Kidney (tissue), 13 donors: ENCODE measurements at regions not wholly inside any gene's neighbourhood (a gene's known extent, or its start where the extent isn't known, plus 50 kb on each side); places are given as distances from the start of the nearest gene placed in this dataset.

Source experiments
- DNase-seq, 5 donors: peaks; one replicate each; pipeline ENCODE4 v3.0.0-alpha.2; 2013 to 2020
- FAIRE-seq: peaks from 2 replicates; lab custom pipeline; 2012; peaks lifted over from hg19 to GRCh38; lab: Jason Lieb, UNC
- H3K27ac ChIP-seq, 2 donors: one replicate each; pipeline ENCODE4 v1.7.0; 2013; ENCODE audit warnings: low read depth in 2 of 2, low read length in 2 of 2, inconsistent platforms in 1 of 2
- H3K27me3 ChIP-seq: one replicate; pipeline ENCODE4 v1.7.1; 2013; ENCODE audit warnings: low read length, inconsistent platforms; ENCODE audit not compliant: control insufficient read depth, insufficient read depth
- H3K36me3 ChIP-seq, 3 donors: one replicate each; pipeline versions ENCODE4 v1.7.0 to v1.7.1; 2013; ENCODE audit warnings: low read length in 3 of 3, control low read depth in 1 of 3, inconsistent platforms in 1 of 3; ENCODE audit not compliant: insufficient read depth in 3 of 3, control insufficient read depth in 2 of 3
- H3K4me1 ChIP-seq, 3 donors: one replicate each; pipeline versions ENCODE4 v1.7.0 to v1.7.1; 2013; ENCODE audit warnings: low read length in 3 of 3, inconsistent platforms in 1 of 3, low read depth in 1 of 3; ENCODE audit not compliant: control insufficient read depth in 2 of 3, insufficient read depth in 2 of 3
- H3K4me3 ChIP-seq, 3 donors: one replicate each; pipeline versions ENCODE4 v1.7.0 to v1.8.1; 2013; ENCODE audit warnings: low read length in 3 of 3, control low read depth in 1 of 3, inconsistent platforms in 1 of 3
- H3K9ac ChIP-seq, 3 donors: one replicate each; pipeline versions ENCODE4 v1.7.0 to v1.7.1; 2013; ENCODE audit warnings: low read length in 3 of 3, control low read depth in 1 of 3, inconsistent platforms in 1 of 3
- H3K9me3 ChIP-seq, 3 donors: one replicate each; pipeline versions ENCODE4 v1.7.0 to v1.7.1; 2013; ENCODE audit warnings: low read length in 3 of 3, control low read depth in 1 of 3, inconsistent platforms in 1 of 3; ENCODE audit not compliant: control insufficient read depth in 2 of 3, insufficient read depth in 1 of 3
- intact Hi-C: fragments of 100-400 bp; cut with DNase I; formaldehyde crosslinking; loops from one replicate; pipeline ENCODE4 v1.11.1; 2022
- TF ChIP-seq, protein P1 (sequence below): IDR thresholded peaks from 3 replicates; pipeline ENCODE4 v1.5.1; 2012; ENCODE audit warnings: mild to moderate bottlenecking, moderate library complexity, borderline replicate concordance; ENCODE audit not compliant: insufficient read depth; ENCODE audit errors: extremely low read depth
- donor health status: control.
- donor health status: control.
- donor health status: control.
- donor health status: control.
- donor health status: control.
- donor health status: DM: yes; HTN: yes; CAD: no.
- donor health status: Normal renal cell carcinoma (clear cell type).

DNA sequence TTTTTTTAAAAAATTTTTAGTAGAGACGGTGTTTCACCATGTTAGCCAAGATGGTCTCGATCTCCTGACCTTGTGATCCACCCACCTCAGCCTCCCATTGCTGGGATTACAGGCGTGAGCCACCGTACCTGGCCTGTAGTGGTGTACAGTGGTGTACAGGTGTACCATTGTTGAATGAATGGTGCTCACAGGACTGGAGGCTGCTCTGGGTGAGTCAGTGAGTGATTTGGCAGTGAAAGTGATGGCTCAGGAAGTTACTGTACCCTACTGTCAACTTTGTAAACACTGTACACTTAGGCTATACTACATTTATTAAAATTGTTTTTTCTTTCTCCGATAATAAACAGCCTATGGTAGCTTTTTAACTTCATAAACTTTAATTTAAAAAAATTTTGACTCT is 122.8 kb upstream of the EEF1E1 start:
- TF ChIP-seq, protein P1, sequence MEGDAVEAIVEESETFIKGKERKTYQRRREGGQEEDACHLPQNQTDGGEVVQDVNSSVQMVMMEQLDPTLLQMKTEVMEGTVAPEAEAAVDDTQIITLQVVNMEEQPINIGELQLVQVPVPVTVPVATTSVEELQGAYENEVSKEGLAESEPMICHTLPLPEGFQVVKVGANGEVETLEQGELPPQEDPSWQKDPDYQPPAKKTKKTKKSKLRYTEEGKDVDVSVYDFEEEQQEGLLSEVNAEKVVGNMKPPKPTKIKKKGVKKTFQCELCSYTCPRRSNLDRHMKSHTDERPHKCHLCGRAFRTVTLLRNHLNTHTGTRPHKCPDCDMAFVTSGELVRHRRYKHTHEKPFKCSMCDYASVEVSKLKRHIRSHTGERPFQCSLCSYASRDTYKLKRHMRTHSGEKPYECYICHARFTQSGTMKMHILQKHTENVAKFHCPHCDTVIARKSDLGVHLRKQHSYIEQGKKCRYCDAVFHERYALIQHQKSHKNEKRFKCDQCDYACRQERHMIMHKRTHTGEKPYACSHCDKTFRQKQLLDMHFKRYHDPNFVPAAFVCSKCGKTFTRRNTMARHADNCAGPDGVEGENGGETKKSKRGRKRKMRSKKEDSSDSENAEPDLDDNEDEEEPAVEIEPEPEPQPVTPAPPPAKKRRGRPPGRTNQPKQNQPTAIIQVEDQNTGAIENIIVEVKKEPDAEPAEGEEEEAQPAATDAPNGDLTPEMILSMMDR: no peak
- Histone ChIP-seq H3K9ac (no peak overlapping the region), H3K27me3 (no peaks in the 10 kb centered on the region), H3K27ac (no peak overlapping the region), H3K36me3 (no peaks in the 10 kb centered on the region), H3K9me3 (no peaks in the 10 kb centered on the region), H3K4me1 (no peaks in the 10 kb centered on the region), H3K4me3 (no peak overlapping the region)
- DNase-seq (no peak), FAIRE-seq (no peak)
- intact Hi-C loops: no loop called here

DNA sequence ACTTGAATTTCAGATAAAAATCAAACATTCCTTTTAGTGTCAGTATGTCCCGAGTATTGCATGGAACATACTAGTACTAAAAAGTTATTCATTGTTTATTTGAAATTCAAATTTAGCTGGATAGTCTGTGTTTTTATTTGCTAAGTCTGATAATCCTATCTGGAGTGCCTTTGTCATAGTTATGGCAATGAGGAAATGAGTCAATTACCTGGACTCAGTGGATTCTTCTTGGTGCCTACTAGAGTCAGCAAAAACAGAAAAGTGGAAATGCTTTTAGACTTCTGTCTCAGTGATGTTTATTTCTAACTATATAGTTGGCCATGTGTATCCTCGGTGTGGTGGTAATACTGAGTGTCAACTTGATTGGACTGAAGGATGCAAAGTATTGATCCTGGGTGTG is 121.3 kb upstream of the EEF1E1 start:
- no peak overlapping the region for H3K9ac ChIP-seq
- no peaks in the 10 kb centered on the region for H3K4me1 ChIP-seq
- TF ChIP-seq, protein P1: no peak
- no peaks in the 10 kb centered on the region for H3K9me3 ChIP-seq
- no peaks in the 10 kb centered on the region for H3K27me3 ChIP-seq
- no peaks in the 10 kb centered on the region for H3K36me3 ChIP-seq
- intact Hi-C loops: no loop called here
- no peak overlapping the region for H3K4me3 ChIP-seq
- H3K27ac ChIP-seq: no peak overlapping the region
- no peak for DNase-seq
- no peak for FAIRE-seq

DNA sequence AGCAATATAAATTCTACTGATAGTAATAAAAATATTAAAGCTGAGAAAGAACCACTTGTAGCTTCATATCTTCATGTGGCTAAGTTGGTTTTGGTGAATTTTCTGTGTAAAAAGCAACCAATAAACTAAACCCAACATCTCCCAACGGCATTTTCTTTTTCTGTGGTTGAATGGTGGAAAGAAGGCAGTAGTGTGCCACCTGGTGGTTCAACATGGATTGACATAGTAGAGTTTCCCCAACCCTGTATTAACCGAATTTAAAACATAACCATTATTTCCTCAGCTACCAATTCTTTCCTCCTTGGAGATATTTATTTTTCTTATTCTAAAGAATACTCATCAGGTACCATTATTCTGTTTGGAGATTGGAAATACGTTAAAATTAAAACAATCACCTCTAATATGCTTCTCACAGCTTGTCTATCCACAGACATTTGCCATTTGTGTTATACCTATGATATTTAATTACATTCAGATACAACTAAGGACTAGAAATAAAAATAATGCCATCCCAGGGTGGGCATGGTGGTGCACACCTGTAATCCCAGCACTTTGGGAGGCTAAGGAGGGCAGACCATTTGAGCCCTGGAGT is 117.1 kb upstream of the EEF1E1 start:
- Histone ChIP-seq H3K9ac (no peak overlapping the region), H3K27ac (no peak overlapping the region), H3K27me3 (no peaks in the 10 kb centered on the region), H3K9me3 (no peaks in the 10 kb centered on the region), H3K4me3 (peak overlapping the region in 1 of 3 donors; percentile 19), H3K36me3 (no peaks in the 10 kb centered on the region), H3K4me1 (no peaks in the 10 kb centered on the region)
- intact Hi-C loops: loop anchor here (5.0 kb wide), 1 partner anchor 87 kb away; no protein-coding TSS in a partner anchor
- DNase-seq (peak in 3 of 5 donors; percentile 34 to 83 (median 78)), FAIRE-seq (peak; percentile 85)
- TF ChIP-seq, protein P1: peak; percentile 63

DNA sequence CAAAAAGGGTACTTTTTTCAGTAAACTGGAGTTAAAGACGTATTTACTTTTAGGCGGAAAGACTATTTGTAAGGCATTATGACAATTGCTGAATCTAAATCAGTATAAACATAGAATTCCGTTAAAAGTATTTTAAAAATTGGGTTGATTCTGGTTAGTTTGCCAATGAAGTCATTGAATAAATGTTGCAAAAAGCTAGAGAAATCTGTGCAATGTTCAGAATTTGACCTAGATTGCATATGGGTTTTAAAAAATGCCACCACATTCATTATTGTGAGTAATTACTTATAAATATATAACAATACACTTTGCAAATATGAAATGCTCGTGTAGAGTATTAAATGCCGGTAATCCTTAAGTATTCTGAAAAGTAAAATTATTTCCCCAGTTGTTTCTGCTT is 116.5 kb upstream of the EEF1E1 start:
- Histone ChIP-seq H3K4me1 (no peaks in the 10 kb centered on the region), H3K9me3 (no peaks in the 10 kb centered on the region), H3K27ac (no peak overlapping the region), H3K36me3 (no peaks in the 10 kb centered on the region), H3K9ac (no peak overlapping the region), H3K27me3 (no peaks in the 10 kb centered on the region), H3K4me3 (no peak overlapping the region)
- TF ChIP-seq, protein P1: no peak
- no peak for DNase-seq
- no peak for FAIRE-seq
- intact Hi-C loops: loop anchor here (5.0 kb wide), 1 partner anchor 87 kb away; no protein-coding TSS in a partner anchor
